Ectodermal cell (in vitro differentiated cells): ENCODE measurements at regions not wholly inside any gene's neighbourhood (a gene's known extent, or its start where the extent isn't known, plus 50 kb on each side); places are given as distances from the start of the nearest gene placed in this dataset.

Experiments
- H3K27ac ChIP-seq: 2 replicates; pipeline ENCODE4 v1.7.0; 2013; ENCODE audit warnings: mild to moderate bottlenecking, low read depth, low read length; ENCODE audit not compliant: insufficient read depth, poor library complexity, severe bottlenecking
- H3K27me3 ChIP-seq: 2 replicates; pipeline ENCODE4 v1.7.0; 2013; ENCODE audit warnings: mild to moderate bottlenecking, low read length; ENCODE audit not compliant: insufficient read depth, control insufficient read depth, poor library complexity, severe bottlenecking
- H3K36me3 ChIP-seq: one replicate; pipeline ENCODE4 v1.7.0; 2013; ENCODE audit warnings: low read length; ENCODE audit not compliant: control insufficient read depth, insufficient read depth
- H3K4me1 ChIP-seq: one replicate; pipeline ENCODE4 v1.7.0; 2013; ENCODE audit warnings: low read length; ENCODE audit not compliant: control insufficient read depth, insufficient read depth
- H3K4me3 ChIP-seq: 2 replicates; pipeline ENCODE4 v1.7.0; 2013; ENCODE audit warnings: low read depth, low read length, control low read depth; ENCODE audit not compliant: insufficient read depth
- H3K9me3 ChIP-seq: 2 replicates; pipeline ENCODE4 v1.7.0; 2013; ENCODE audit warnings: mild to moderate bottlenecking, low read length, moderate library complexity; ENCODE audit not compliant: control insufficient read depth
- WGBS, 2 experiments: methylation state at CpG; one replicate each; pipeline ENCODE4 v1.1.7; 2013; ENCODE audit warnings: missing lambda C conversion rate in 2 of 2; 5-methylcytosine and 5-hydroxymethylcytosine counted together

DNA sequence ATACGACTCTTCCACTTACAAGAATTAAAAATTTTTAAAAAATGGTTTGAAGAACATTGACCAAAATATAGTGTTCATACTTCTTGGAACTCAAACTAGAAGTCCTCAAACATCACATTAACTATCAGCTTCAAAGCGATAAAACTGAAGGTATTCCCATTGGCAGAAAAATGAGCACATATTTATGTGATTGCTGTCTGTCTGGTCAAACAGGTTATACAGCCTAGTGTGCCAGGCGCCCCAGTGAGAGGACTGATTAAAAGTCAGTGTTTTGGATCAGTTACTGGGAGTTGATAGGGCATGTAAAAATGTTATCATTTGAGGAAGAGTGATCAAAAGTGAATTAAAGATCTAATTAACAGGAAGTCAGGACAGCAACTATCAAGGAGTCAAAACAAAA, 738.8 kb downstream of the HDGFL1 start:
- 92 to 97% methylated on average over 2 of the region's 3 CpGs for whole genome bisulfite sequencing, 2 experiments
- H3K4me1 ChIP-seq: no peaks in the 10 kb centered on the region
- H3K9me3 ChIP-seq: no peaks in the 10 kb centered on the region
- H3K36me3 ChIP-seq: no peaks in the 10 kb centered on the region
- no peak overlapping the region for H3K4me3 ChIP-seq
- H3K27ac ChIP-seq: no peak overlapping the region
- H3K27me3 ChIP-seq: no peaks in the 10 kb centered on the region

GRCh38 chr6:23311211-23311610, 741.8 kb downstream of the HDGFL1 start:
- H3K4me3 ChIP-seq: no peak overlapping the region
- no peaks in the 10 kb centered on the region for H3K4me1 ChIP-seq
- no peaks in the 10 kb centered on the region for H3K27me3 ChIP-seq
- no peaks in the 10 kb centered on the region for H3K36me3 ChIP-seq
- no peak overlapping the region for H3K27ac ChIP-seq
- WGBS, 2 experiments: 92 to 100% methylated on average over 1 of the region's 2 CpGs
- H3K9me3 ChIP-seq: no peaks in the 10 kb centered on the region

- H3K36me3 ChIP-seq: no peaks in the 10 kb centered on the region
- H3K4me3 ChIP-seq: no peak overlapping the region
- no peaks in the 10 kb centered on the region for H3K27me3 ChIP-seq
- H3K4me1 ChIP-seq: no peaks in the 10 kb centered on the region
- H3K27ac ChIP-seq: no peak overlapping the region
- 93 to 98% methylated on average over 1 of the region's 1 CpG for WGBS, 2 experiments
- no peaks in the 10 kb centered on the region for H3K9me3 ChIP-seq
Observed at GRCh38 chr6:23316131-23316530, 746.8 kb downstream of the HDGFL1 start.

- Histone ChIP-seq H3K9me3 (no peaks in the 10 kb centered on the region), H3K4me3 (no peak overlapping the region), H3K4me1 (no peaks in the 10 kb centered on the region), H3K36me3 (no peaks in the 10 kb centered on the region), H3K27me3 (no peaks in the 10 kb centered on the region), H3K27ac (no peak overlapping the region)
- WGBS, 2 experiments: 71 to 100% methylated on average over 1 of the region's 1 CpG
Observed at GRCh38 chr6:23316931-23317330, 747.6 kb downstream of the HDGFL1 start.

GRCh38 chr6:23319582-23319981, 750.2 kb downstream of the HDGFL1 start:
- Histone ChIP-seq H3K27me3 (no peaks in the 10 kb centered on the region), H3K9me3 (no peaks in the 10 kb centered on the region), H3K4me1 (no peaks in the 10 kb centered on the region), H3K36me3 (no peaks in the 10 kb centered on the region), H3K4me3 (no peak overlapping the region), H3K27ac (no peak overlapping the region)
- WGBS, 2 experiments: 91 to 92% methylated on average over 3 of the region's 3 CpGs

- no peaks in the 10 kb centered on the region for H3K36me3 ChIP-seq
- H3K9me3 ChIP-seq: no peaks in the 10 kb centered on the region
- WGBS, 2 experiments: 92 to 100% methylated on average over 2 of the region's 2 CpGs
- no peak overlapping the region for H3K4me3 ChIP-seq
- H3K27ac ChIP-seq: no peak overlapping the region
- H3K4me1 ChIP-seq: no peaks in the 10 kb centered on the region
- no peaks in the 10 kb centered on the region for H3K27me3 ChIP-seq
Observed at GRCh38 chr6:23320471-23321015, 751.2 kb downstream of the HDGFL1 start.

DNA sequence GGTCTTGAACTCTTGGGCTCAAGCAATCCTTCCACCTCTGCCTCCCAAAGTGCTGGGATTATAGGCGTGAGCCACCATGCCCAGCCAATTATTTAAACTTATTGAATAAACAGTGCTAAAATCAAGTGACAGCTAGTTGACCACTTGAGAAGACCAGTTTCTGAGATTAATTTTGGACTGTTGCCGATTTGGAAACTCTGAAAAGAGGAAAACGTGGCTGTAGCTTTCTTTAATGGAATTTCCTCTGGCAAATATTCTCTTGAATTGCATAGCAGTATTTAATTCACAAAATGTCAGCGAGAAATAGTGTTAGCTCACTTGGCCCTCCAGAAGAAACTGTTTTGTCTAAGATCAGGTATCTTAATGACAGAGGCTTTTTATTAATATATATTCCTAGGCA, 754.5 kb downstream of the HDGFL1 start:
- Histone ChIP-seq H3K36me3 (no peaks in the 10 kb centered on the region), H3K27ac (no peak overlapping the region), H3K4me1 (no peaks in the 10 kb centered on the region), H3K9me3 (no peaks in the 10 kb centered on the region), H3K4me3 (no peak overlapping the region), H3K27me3 (no peaks in the 10 kb centered on the region)
- WGBS, 2 experiments: 94 to 98% methylated on average over 4 of the region's 4 CpGs

DNA sequence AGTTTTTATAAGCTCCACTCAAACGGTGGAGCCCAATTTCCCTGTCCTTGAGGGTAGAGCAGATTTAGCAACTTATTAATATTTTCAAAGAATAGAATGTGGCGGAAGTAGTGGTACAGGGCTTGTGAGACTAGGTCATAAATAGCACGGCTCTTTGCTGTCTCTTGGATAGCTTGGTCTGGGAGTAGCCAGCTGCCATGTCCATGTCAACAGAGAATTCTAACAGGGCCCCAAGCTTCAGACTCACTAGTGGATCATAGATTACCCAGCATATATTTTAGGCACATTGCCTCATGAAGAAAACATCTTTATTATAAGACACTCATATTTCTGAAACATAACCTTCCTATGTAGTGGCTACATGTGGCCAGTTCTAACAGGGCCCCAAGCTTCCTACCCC, 755.7 kb downstream of the HDGFL1 start:
- WGBS, 2 experiments: 88 to 93% methylated on average over 2 to 3 of the region's 3 CpGs
- Histone ChIP-seq H3K4me1 (no peaks in the 10 kb centered on the region), H3K27ac (no peak overlapping the region), H3K27me3 (no peaks in the 10 kb centered on the region), H3K9me3 (no peaks in the 10 kb centered on the region), H3K36me3 (no peaks in the 10 kb centered on the region), H3K4me3 (no peak overlapping the region)

GRCh38 chr6:23327621-23328020, 758.3 kb downstream of the HDGFL1 start:
- H3K27ac ChIP-seq: no peak overlapping the region
- no peaks in the 10 kb centered on the region for H3K9me3 ChIP-seq
- WGBS, 2 experiments: 93% methylated on average over 1 of the region's 1 CpG; no CpG with 5 or more reads in 1 of the 2 experiments
- no peaks in the 10 kb centered on the region for H3K4me1 ChIP-seq
- no peak overlapping the region for H3K4me3 ChIP-seq
- no peaks in the 10 kb centered on the region for H3K27me3 ChIP-seq
- no peaks in the 10 kb centered on the region for H3K36me3 ChIP-seq

DNA sequence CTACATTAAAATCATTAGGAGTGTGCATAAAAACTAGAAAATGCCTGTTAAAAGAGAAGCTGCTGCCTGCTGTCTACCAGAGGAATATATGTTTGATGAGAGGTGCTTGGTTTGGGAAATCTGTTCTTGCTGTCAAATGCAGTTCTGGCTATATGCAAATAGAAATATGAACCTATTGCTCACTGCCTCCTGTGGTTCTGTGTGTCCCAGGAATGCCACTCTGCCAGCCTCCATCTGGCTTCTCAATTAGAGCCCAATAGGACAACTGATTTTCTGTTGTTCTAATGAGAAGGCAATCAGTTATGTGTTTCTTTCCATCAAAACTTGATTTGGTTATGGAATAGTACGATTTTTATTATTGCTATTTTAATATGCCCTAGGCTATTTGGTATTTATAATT, 759.7 kb downstream of the HDGFL1 start:
- no peaks in the 10 kb centered on the region for H3K4me1 ChIP-seq

DNA sequence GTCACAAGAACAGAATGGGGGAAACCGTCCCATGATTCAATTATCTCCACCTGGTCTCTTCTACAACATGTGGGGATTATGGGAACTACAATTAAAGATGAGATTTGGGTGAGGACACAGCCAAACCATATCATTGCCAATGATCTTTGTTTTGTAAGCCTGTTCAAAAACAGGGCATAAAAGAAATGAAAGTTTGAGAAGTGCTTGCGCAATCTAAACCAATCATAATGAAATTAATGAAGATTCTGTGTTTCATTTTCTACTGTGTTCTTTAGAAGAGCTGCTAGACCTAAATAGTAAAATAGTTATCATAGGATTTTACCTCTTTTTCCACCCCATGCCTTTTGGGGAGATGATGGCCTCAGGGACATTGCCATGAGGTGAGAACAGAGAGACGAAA, 761.3 kb downstream of the HDGFL1 start:
- H3K9me3 ChIP-seq: no peaks in the 10 kb centered on the region
- H3K27ac ChIP-seq: no peak overlapping the region
- 100% methylated on average over 1 to 2 of the region's 3 CpGs for WGBS, 2 experiments
- no peaks in the 10 kb centered on the region for H3K36me3 ChIP-seq
- no peak overlapping the region for H3K4me3 ChIP-seq
- no peaks in the 10 kb centered on the region for H3K4me1 ChIP-seq
- H3K27me3 ChIP-seq: no peaks in the 10 kb centered on the region

More for the DNA sequence above, 759.7 kb downstream of the HDGFL1 start:
- H3K36me3 ChIP-seq: no peaks in the 10 kb centered on the region
- WGBS, 2 experiments: no CpG with 5 or more reads among the region's 1 CpG
- no peaks in the 10 kb centered on the region for H3K27me3 ChIP-seq
- no peaks in the 10 kb centered on the region for H3K9me3 ChIP-seq
- no peak overlapping the region for H3K4me3 ChIP-seq
- H3K27ac ChIP-seq: no peak overlapping the region
